ENCODE measurements at regions not wholly inside any gene's neighbourhood (a gene's known extent, or its start where the extent isn't known, plus 50 kb on each side); places are given as distances from the start of the nearest gene placed in this dataset.

DNA sequence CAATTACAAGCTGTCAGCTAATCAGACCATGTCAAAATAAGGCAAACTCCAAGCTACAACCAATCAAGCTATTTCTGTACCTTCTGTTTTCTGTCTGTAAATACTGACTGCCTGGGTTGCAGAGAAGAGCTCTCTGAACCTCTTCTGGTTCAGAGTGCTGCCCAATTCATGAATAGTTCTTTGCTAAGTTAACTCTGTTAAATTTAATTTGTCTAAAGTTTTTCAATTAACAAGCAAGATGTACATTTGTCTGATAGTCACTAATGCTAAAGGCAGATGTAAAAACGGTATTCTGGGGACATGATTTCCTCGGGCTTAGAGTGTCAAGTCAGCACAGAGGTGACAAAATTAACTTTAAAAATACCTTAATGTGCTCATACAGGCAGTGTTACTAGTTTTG, 408.3 kb upstream of the CLINT1 start:
- ATAC-seq (no peak), DNase-seq (no peak)
- intact Hi-C loops (cut with DNase I): no loop called here
- Histone ChIP-seq H3K27me3 (ENCODE audit: low read depth) (no peaks in the 10 kb centered on the region), H3K27ac (no peak overlapping the region), H3K36me3 (no peaks in the 10 kb centered on the region), H3K9me3 (no peaks in the 10 kb centered on the region), H3K4me1 (no peaks in the 10 kb centered on the region), H3K4me3 (no peak overlapping the region)
- TF ChIP-seq, protein P1, sequence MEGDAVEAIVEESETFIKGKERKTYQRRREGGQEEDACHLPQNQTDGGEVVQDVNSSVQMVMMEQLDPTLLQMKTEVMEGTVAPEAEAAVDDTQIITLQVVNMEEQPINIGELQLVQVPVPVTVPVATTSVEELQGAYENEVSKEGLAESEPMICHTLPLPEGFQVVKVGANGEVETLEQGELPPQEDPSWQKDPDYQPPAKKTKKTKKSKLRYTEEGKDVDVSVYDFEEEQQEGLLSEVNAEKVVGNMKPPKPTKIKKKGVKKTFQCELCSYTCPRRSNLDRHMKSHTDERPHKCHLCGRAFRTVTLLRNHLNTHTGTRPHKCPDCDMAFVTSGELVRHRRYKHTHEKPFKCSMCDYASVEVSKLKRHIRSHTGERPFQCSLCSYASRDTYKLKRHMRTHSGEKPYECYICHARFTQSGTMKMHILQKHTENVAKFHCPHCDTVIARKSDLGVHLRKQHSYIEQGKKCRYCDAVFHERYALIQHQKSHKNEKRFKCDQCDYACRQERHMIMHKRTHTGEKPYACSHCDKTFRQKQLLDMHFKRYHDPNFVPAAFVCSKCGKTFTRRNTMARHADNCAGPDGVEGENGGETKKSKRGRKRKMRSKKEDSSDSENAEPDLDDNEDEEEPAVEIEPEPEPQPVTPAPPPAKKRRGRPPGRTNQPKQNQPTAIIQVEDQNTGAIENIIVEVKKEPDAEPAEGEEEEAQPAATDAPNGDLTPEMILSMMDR (IDR thresholded peaks at IDR 0.05): no peak

DNA sequence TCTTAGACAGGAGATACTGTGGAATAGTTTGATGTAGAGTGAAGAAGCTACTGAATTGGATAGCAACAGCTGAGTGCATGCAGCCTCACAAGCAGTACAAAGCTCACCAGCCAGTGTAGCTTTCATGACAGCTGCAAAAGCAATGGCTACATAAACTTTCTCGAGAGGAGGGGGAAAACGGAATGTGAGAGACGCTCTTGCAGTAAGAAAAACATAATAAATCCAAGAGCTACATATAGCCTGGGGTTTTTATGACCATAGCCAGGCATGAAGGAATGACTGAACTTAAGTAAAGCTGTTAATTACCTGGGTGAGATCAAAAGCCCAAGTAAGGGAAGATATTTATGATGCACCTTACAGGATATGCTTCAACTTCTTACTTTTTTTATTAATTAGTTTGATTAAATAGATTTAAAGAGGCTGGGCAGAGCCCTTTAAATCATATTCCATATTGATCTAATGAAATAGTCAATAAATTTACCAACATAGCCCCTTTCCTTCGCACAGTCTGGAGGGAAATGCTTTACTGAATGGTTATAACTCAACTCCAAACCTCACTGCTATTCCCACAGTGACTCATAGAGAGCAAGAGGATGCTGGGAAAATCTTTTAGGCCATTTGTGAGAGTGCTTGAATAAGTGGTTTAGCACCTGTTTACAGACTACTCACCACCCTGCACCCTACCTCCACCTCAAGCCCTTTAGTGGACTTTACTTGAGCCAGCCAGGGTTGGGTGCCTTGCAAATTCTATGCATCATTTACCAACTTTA, 407.2 kb upstream of the CLINT1 start:
- no peak for DNase-seq
- Histone ChIP-seq H3K36me3 (no peaks in the 10 kb centered on the region), H3K4me1 (no peaks in the 10 kb centered on the region), H3K27me3 (ENCODE audit: low read depth) (no peaks in the 10 kb centered on the region), H3K9me3 (no peaks in the 10 kb centered on the region), H3K4me3 (no peak overlapping the region), H3K27ac (no peak overlapping the region)
- ATAC-seq: no peak
- intact Hi-C loops (cut with DNase I): no loop called here
- TF ChIP-seq, protein P1 (IDR thresholded peaks at IDR 0.05): no peak

DNA sequence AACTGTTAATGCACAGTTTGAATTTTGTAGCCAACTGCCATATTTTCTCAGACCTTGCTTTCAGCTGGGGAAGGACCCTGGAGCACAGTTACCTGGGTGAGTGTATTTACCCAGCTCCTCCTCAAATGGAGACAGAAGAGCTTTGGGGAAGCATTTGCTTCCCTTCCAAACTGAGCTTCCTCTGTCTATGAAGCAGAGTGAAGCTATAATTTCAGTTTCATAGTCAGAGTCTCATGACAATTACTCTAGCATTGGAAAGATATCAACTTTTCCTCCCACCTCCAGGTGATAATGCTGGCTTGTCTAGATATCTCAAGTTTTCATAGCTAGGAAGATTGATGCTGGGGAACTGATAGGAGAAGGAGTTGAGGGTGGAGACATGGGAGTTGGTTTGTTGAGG, 406.4 kb upstream of the CLINT1 start:
- Histone ChIP-seq H3K27ac (no peak overlapping the region), H3K27me3 (ENCODE audit: low read depth) (no peaks in the 10 kb centered on the region), H3K9me3 (no peaks in the 10 kb centered on the region), H3K36me3 (no peaks in the 10 kb centered on the region), H3K4me3 (no peak overlapping the region), H3K4me1 (no peaks in the 10 kb centered on the region)
- TF ChIP-seq, protein P1 (IDR thresholded peaks at IDR 0.05): no peak
- intact Hi-C loops (cut with DNase I): no loop called here
- ATAC-seq (no peak), DNase-seq (no peak)

DNA sequence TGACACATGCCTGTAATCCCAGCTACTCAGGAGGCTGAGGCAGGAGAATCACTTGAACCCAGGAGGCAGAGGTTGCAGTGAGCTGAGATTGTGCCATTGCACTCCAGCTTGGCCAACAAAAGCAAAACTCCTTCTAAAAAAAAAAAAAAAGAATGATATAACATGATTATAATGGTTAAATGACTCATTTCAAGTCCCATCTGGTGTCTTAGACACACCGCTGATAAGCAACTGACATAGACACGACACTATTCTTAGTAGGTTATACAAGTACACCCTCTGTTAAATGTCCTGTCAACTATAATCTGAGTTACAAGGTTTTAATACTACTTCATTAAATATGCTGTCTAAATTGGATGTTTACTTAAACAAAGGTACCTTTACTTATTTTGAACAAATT, 405.3 kb upstream of the CLINT1 start:
- ATAC-seq (no peak), DNase-seq (no peak)
- no peaks in the 10 kb centered on the region for H3K27me3 ChIP-seq (ENCODE audit: low read depth)
- H3K9me3 ChIP-seq: no peaks in the 10 kb centered on the region
- no peaks in the 10 kb centered on the region for H3K36me3 ChIP-seq
- no peak overlapping the region for H3K4me3 ChIP-seq
- H3K4me1 ChIP-seq: no peaks in the 10 kb centered on the region
- intact Hi-C loops (cut with DNase I): no loop called here
- TF ChIP-seq, protein P1 (IDR thresholded peaks at IDR 0.05): no peak
- H3K27ac ChIP-seq: no peak overlapping the region

DNA sequence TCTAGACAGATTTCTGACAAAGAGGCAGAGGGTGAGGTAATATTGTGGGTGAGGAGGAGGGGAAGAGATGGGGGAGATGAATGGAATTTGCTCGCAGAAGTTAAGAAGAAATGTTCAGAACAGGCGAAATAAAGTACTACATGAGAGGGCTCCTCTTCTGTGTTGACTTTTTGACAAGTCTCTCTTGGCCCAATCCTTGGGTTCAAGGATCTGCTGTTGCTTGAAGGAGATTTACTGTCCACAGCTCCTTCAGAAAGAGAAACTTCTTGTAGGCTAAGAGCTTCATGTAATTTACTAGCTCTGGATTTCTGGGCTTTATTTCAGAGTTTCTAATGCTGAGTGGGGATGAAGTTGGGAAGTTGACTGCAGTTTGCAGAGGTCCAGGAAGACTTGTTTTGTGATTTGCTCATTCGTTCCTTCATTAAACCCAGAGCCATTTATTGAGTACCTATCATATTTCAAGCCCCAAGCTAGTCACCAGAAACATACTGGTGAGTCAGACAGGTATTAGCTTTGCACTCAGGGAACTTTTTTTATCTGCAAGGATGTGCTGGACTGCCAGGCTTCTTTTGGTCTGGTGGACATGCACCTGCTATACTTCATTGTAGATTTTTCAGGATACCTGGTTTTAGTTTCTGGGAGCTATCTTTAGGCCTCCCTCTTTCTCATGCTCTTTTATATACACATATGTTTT, 402.9 kb upstream of the CLINT1 start:
- Histone ChIP-seq H3K9me3 (no peaks in the 10 kb centered on the region), H3K27ac (no peak overlapping the region), H3K4me3 (no peak overlapping the region), H3K27me3 (ENCODE audit: low read depth) (no peaks in the 10 kb centered on the region), H3K36me3 (no peaks in the 10 kb centered on the region), H3K4me1 (no peaks in the 10 kb centered on the region)
- TF ChIP-seq, protein P1 (IDR thresholded peaks at IDR 0.05): no peak
- ATAC-seq (no peak), DNase-seq (no peak)
- intact Hi-C loops (cut with DNase I): no loop called here
